ENCODE measurements at regions not wholly inside any gene's neighbourhood (a gene's known extent, or its start where the extent isn't known, plus 50 kb on each side); places are given as distances from the start of the nearest gene placed in this dataset.

- no peak for DNase-seq
These were observed 127.8 kb upstream of the DDX18 start for GRCh38 chr2:117686699-117687098.

DNA sequence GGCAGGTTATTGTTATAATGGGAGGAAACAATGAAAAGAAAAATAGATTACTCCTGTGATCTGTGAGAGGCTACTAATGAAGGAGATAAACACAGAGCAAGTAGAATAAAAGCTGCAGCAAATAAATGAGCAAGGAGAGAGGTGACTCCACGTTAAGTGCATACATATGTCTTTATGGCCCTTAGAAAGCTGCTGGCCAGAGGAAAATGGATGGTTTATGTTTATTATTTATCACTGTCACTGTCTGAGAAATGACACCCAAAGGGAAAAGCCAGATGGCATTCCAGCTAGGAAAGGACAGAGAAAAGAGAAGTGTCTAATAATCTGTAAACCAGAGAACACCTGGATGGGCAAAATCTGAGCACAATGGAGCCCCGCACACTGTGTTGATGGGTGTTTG, 122.9 kb upstream of the DDX18 start:
- DNase-seq = no peak

DNA sequence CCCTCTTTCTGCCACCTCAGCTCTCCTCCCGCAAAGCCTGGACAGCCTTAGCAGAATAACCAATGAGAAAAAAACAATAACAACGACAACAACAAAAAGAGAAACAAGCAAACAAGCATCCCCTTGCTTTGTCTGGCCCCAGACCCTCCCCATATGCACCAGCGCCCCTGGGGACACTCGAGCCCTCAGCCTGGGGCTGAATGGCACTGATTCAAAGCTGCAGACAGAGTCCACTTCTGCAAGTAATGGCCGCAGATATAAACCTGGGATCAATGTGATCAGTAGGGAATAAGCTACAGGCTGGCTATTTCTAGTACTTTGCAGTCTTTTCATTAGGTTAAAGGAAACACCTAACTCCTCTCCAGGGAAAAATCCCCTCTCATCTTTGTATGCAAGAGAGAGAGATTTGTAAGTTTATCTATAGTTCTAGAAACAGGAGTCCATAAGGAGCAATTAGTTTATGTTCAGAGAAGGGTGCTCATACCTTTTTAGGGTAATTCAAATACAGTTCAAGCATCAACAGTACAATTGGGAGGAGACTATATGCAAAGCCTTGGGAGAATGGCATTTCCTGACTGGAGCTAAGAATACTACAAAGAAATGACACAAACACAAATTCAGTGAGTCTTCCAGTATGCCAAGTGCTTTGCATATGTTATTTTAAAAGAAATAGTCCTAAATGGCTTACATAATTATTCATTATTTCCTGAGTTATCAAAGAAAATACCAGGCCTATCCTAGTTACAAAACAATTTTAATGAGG, 122.3 kb upstream of the DDX18 start:
- no peak for DNase-seq

GRCh38 chr2:117693154-117693553, 121.3 kb upstream of the DDX18 start:
- DNase-seq = no peak

DNA sequence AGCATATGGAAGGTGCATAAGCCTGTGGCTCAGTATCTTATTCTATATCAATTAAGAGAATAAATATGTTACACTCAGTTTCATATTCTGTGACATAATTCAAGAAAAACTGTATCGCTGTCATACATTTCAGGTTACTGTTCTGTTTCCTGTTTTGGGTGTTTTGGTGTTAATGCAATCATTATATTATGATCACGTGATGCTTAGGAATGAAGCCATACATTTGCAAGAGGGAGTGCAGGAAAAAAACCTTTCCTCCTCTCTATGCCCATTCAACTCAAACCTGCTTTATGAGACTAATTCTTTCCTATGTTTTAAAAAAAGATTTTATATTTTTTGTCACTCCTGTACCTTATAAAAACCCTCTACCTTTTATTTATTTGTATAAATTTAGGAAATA, 120.8 kb upstream of the DDX18 start:
- DNase-seq = no peak

- no peak for DNase-seq
These were observed 116.2 kb upstream of the DDX18 start for GRCh38 chr2:117698287-117698686.

- DNase-seq = no peak
These were observed 115.7 kb upstream of the DDX18 start for GRCh38 chr2:117698819-117699218.

DNA sequence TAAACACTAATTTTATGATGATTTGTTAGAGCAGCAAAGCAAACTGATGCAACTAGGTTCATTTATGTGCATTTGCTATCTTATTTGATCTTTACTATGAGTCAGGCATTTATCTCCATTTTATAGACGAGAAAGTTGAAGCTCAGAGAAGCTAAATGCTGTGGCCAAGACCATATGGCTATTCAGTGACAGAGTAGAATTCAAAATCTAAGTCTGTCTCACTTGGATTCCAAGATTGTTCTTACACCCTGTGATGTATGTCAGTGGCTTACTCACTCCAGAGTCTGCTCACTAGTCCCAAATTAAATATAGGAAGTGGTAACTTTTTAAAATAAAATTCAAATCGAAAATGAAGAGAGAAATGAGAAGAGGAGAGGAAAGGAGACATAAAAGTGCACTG, 114.0 kb upstream of the DDX18 start:
- DNase-seq = no peak

GRCh38 chr2:117701365-117701764, 113.1 kb upstream of the DDX18 start:
- no peak for DNase-seq

GRCh38 chr2:117702098-117702497, 112.4 kb upstream of the DDX18 start:
- DNase-seq = no peak

- DNase-seq = no peak
These were observed 110.6 kb upstream of the DDX18 start for GRCh38 chr2:117703858-117704257.

GRCh38 chr2:117704818-117705217, 109.7 kb upstream of the DDX18 start:
- DNase-seq = no peak

DNA sequence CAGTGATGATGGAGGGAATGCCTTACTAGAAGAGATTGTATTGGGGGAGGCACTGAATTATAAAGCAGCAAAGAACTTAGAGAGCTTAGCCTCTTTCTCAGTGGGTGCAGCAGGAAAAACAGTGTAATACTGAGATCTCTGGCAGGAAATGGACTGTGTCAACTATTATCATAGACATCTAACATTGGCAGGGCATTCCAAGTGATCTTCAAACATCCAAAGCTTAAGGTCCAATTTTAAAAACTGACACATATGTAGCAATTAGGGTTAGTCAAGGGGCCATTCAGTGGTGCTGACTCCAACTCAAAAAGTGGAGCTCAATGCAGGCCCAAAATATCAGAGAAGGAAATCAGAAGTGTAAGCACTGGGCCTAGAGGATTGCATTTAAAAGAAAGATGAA, 106.6 kb upstream of the DDX18 start:
- no peak for DNase-seq

GRCh38 chr2:117712684-117713083, 101.8 kb upstream of the DDX18 start:
- no peak for DNase-seq

GRCh38 chr2:117714110-117714509, 100.4 kb upstream of the DDX18 start:
- no peak for DNase-seq

- DNase-seq = no peak
These were observed 99.6 kb upstream of the DDX18 start for GRCh38 chr2:117714745-117715417.

DNA sequence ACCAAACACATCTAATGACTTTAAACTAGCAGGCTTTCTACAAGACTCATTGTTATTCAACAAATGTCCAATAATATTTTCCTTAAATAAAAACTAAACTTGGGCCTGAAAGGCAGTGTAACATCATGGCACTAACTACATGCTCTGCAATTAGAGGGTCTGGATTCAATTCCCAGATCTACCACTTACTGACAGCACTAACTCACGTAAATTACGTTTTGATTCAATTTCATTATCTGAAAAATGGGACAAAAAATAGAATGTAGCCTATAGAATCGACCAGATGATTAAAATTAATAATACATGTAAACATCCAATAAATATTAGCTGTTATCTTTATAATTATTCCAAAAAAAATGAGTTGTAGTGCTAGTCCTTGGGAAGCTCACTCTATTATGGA, 98.0 kb upstream of the DDX18 start:
- no peak for DNase-seq

GRCh38 chr2:117717072-117717471, 97.4 kb upstream of the DDX18 start:
- DNase-seq = no peak

GRCh38 chr2:117718048-117718447, 96.4 kb upstream of the DDX18 start:
- no peak for DNase-seq

GRCh38 chr2:117720765-117721164, 93.7 kb upstream of the DDX18 start:
- no peak for DNase-seq

DNA sequence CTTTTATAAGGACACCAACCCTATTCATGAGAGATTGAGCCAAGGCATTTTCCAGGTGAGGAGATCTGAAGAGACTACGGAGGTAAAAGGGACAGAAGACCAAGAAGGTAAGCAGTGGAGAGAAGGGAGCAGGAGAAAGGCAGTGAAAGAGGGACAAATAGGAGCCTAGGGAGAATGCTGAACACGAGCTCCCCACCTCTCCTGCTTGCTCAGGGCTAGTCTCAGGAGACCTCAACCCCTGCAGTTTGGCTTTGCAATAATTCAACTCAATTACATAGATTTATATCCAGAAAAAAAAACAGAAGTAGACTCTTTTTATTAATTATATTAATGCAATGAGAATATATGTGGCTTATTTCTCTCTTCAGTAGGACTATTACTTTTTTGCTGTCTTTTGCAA, 91.0 kb upstream of the DDX18 start:
- DNase-seq = no peak

DNA sequence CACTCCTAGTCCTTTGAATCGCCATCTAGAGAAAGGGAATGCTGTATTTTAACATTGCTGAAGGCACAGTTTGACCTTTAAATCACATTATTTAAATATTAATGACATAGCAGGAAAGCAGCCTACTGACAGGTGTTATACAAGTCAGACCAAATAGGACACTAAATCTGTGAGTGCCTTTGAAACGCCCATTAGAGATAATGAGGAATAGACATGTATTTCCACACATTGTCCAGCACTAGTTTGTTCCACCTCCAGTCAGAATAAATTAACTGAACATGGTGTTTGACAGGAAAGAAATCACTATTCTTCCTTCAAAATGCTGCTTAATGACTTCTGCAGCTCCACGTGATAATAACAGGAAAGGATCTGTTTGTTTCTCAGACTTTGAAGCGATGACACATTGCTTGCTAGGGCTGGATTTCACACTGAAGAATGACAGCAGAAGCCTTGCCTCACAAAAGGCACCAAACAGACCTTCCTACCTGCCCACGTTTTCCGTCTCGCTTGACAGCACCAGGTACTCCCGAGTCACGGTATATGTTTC, 90.5 kb upstream of the DDX18 start:
- DNase-seq = no peak

DNA sequence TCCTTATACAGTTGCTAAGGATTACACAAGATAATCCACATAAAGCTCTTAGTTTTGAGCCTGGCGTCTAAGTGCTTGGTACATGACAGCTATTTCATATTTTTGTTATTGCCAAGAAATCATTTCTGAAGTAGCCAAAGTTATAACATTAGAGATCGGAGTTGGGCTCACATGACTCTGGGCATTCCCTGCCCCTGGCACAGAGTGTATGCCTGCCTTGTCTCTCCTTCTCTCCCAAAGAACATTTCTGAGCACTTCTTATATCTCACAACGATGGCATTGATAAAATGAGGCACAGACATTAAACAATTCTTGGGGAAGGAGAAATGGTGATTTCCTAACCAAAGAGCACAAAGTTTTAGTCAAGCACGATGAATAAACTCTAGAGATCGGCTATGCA, 87.7 kb upstream of the DDX18 start:
- DNase-seq = no peak

GRCh38 chr2:117737846-117738245, 76.6 kb upstream of the DDX18 start:
- no peak for DNase-seq

All from GDM1 (cell line).